ENCODE measurements at regions not wholly inside any gene's neighbourhood (a gene's known extent, or its start where the extent isn't known, plus 50 kb on each side); places are given as distances from the start of the nearest gene placed in this dataset.

DNA sequence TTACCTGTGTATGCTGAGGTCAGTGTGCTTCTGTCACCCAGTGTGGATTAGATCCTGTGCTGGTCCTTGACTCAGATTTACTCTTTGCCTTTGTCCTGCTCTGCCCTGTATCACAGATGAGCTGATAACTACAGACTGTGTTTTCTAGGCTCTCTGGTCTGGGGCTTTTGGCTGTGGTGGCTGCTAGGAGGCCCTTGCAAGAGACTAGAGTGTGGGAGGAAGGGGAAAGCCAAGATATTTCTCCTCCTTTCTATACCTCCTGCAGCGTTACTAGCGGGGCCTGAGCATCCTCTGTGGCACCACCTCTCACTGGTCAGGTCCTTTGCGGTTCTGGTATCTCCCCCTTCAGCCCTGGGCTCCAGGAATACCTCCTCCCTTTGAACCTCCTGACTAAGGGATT lies 282.3 kb upstream of the TBC1D5 start:
- Histone ChIP-seq H3K79me2 (ENCODE audit: insufficient read depth, low read length) (no peaks in the 10 kb centered on the region), H3K27me3 (ENCODE audit: insufficient read depth, low read length) (no peaks in the 10 kb centered on the region), H3K4ac (ENCODE audit: low read depth, low read length) (no peak overlapping the region), H3T11ph (ENCODE audit: low read length) (no peak overlapping the region), H2BK12ac (ENCODE audit: insufficient read length, low read depth, low read length) (no peak overlapping the region), H3K18ac (ENCODE audit: insufficient read length, low read depth, low read length) (no peak overlapping the region), H2BK120ac (ENCODE audit: low read depth, low read length, poor library complexity, severe bottlenecking) (no peak overlapping the region), H4K8ac (replicated peaks; ENCODE audit: insufficient read length, low read depth, low read length) (no peak overlapping the region), H4K91ac (ENCODE audit: insufficient read length, low read depth, low read length) (no peak overlapping the region), H2BK20ac (ENCODE audit: low read depth, low read length, poor library complexity, severe bottlenecking) (no peak overlapping the region), H3K56ac (ENCODE audit: insufficient read length, low read depth, low read length) (no peak overlapping the region), H2BK15ac (ENCODE audit: low read depth, low read length) (no peak overlapping the region), H4K20me1 (ENCODE audit: control insufficient read depth, insufficient read depth, insufficient read length) (no peaks in the 10 kb centered on the region), H3K14ac (ENCODE audit: insufficient read depth, low read length) (no peak overlapping the region), H3K4me1 (ENCODE audit: insufficient read depth, low read length) (no peaks in the 10 kb centered on the region), H3K79me1 (ENCODE audit: insufficient read depth, low read depth, low read length, poor library complexity, severe bottlenecking) (no peaks in the 10 kb centered on the region), H3K4me2 (ENCODE audit: insufficient read depth, insufficient read length, low read length) (no peak overlapping the region), H3K23me2 (ENCODE audit: insufficient read length, low read depth, low read length, poor library complexity, severe bottlenecking) (no peaks in the 10 kb centered on the region), H2AK5ac (ENCODE audit: insufficient read length, low read length) (no peak overlapping the region), H3K9ac (ENCODE audit: extremely low read depth, insufficient read length, low read length) (no peak overlapping the region), H4K5ac (ENCODE audit: insufficient read length, low read depth, low read length) (no peak overlapping the region), H3K9me3 (ENCODE audit: control insufficient read depth, low read depth, low read length) (no peaks in the 10 kb centered on the region), H3K23ac (ENCODE audit: insufficient read length, low read depth, low read length) (no peak overlapping the region), H2AFZ (ENCODE audit: low read length) (no peak overlapping the region), H3K27ac (ENCODE audit: insufficient read length, low read depth, low read length) (no peak overlapping the region), H2BK5ac (ENCODE audit: insufficient read length, low read length) (no peak overlapping the region)
- no peak overlapping the region for H3K27ac Mint-ChIP-seq
- H3K36me3 Mint-ChIP-seq (ENCODE audit: insufficient read depth in 1 of 3, low read depth in 3 of 3): no peaks in the 10 kb centered on the region; a peak in 1 of 7 replicates
- H3K4me1 Mint-ChIP-seq: peaks cover 2 to 5% of the 10 kb centered on the region in 2 experiments; a peak in 2 of 4 replicates
- H3K27me3 Mint-ChIP-seq (ENCODE audit: low read depth): no peaks in the 10 kb centered on the region
- TF ChIP-seq, protein P1, sequence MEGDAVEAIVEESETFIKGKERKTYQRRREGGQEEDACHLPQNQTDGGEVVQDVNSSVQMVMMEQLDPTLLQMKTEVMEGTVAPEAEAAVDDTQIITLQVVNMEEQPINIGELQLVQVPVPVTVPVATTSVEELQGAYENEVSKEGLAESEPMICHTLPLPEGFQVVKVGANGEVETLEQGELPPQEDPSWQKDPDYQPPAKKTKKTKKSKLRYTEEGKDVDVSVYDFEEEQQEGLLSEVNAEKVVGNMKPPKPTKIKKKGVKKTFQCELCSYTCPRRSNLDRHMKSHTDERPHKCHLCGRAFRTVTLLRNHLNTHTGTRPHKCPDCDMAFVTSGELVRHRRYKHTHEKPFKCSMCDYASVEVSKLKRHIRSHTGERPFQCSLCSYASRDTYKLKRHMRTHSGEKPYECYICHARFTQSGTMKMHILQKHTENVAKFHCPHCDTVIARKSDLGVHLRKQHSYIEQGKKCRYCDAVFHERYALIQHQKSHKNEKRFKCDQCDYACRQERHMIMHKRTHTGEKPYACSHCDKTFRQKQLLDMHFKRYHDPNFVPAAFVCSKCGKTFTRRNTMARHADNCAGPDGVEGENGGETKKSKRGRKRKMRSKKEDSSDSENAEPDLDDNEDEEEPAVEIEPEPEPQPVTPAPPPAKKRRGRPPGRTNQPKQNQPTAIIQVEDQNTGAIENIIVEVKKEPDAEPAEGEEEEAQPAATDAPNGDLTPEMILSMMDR (conservative IDR thresholded peaks at IDR 0.05): no peak
- no CpG with 5 or more reads among the region's 3 CpGs for WGBS (ENCODE audit: extremely low coverage, insufficient read length, low lambda C conversion rate)
- H3K9me3 Mint-ChIP-seq: no peaks in the 10 kb centered on the region
- no peak for DNase-seq
- H3K4me3 Mint-ChIP-seq: no peak overlapping the region
